Loucy (cell line): ENCODE measurements at regions not wholly inside any gene's neighbourhood (a gene's known extent, or its start where the extent isn't known, plus 50 kb on each side); places are given as distances from the start of the nearest gene placed in this dataset.

Experiments used
- H2AFZ ChIP-seq: fragments of 200-600 bp; sonication (generic); 2 replicates; pipeline ENCODE4 v1.6.0; 2016; ENCODE audit warnings: antibody characterized with exemption, mild to moderate bottlenecking, low read length, moderate library complexity
- H3F3A ChIP-seq: fragments of 200-600 bp; 2 replicates; pipeline ENCODE4 v1.6.0; 2016; ENCODE audit warnings: antibody characterized with exemption, low read depth, mild to moderate bottlenecking
- H3K27me3 ChIP-seq: fragments of 200-600 bp; sonication (generic); 2 replicates; pipeline ENCODE4 v1.6.1; 2014; ENCODE audit warnings: low read length, mild to moderate bottlenecking; ENCODE audit not compliant: insufficient read depth, poor library complexity, severe bottlenecking
- H3K36me3 ChIP-seq: fragments of 200-600 bp; sonication (generic); 2 replicates; pipeline ENCODE4 v1.6.1; 2016; ENCODE audit warnings: low read length; ENCODE audit not compliant: insufficient read depth
- H3K4me1 ChIP-seq: fragments of 200-600 bp; sonication (generic); 2 replicates; pipeline ENCODE4 v1.5.1; 2014; ENCODE audit warnings: low read length, mild to moderate bottlenecking; ENCODE audit not compliant: insufficient read depth, poor library complexity, severe bottlenecking
- H3K4me2 ChIP-seq: fragments of 200-600 bp; sonication (generic); 2 replicates; pipeline ENCODE4 v1.6.0; 2014; ENCODE audit warnings: antibody characterized with exemption, low read length, low read depth, mild to moderate bottlenecking; ENCODE audit not compliant: poor library complexity, severe bottlenecking
- H3K4me3 ChIP-seq: fragments of 200-600 bp; sonication (generic); 2 replicates; pipeline ENCODE4 v1.5.1; 2014; ENCODE audit warnings: low read length, mild to moderate bottlenecking, mixed read lengths; ENCODE audit not compliant: poor library complexity, severe bottlenecking
- H3K79me2 ChIP-seq: fragments of 200-600 bp; sonication (generic); 2 replicates; pipeline ENCODE4 v1.6.1; 2014; ENCODE audit warnings: low read length; ENCODE audit not compliant: insufficient read depth
- H3K9ac ChIP-seq: fragments of 200-600 bp; sonication (generic); 2 replicates; pipeline ENCODE4 v1.6.0; 2014; ENCODE audit warnings: mild to moderate bottlenecking, low read depth, low read length, moderate library complexity; ENCODE audit not compliant: poor library complexity, severe bottlenecking
- H3K9me2 ChIP-seq: fragments of 200-600 bp; sonication (generic); replicated peaks from 2 replicates; pipeline ENCODE4 v1.6.1; 2016; ENCODE audit warnings: low read depth, low read length, mixed read lengths
- H3K9me3 ChIP-seq: fragments of 200-600 bp; sonication (generic); 2 replicates; pipeline ENCODE4 v1.6.1; 2014; ENCODE audit warnings: mild to moderate bottlenecking, antibody characterized with exemption, low read length, low read depth; ENCODE audit not compliant: insufficient read depth
- H4K20me1 ChIP-seq: fragments of 200-600 bp; sonication (generic); 2 replicates; pipeline ENCODE4 v1.6.0; 2014; ENCODE audit warnings: antibody characterized with exemption, low read length, mild to moderate bottlenecking; ENCODE audit not compliant: insufficient read depth, poor library complexity, severe bottlenecking
- CTCF ChIP-seq: fragments of 200-600 bp; sonication (generic); conservative IDR thresholded peaks from 2 replicates; pipeline ENCODE4 v1.5.1; 2014; ENCODE audit warnings: mild to moderate bottlenecking, antibody characterized with exemption, low read length
- EZH2phosphoT487 ChIP-seq: fragments of 200-600 bp; IDR thresholded peaks from 2 replicates; pipeline ENCODE4 v1.6.1; 2018; ENCODE audit warnings: antibody characterized with exemption, mild to moderate bottlenecking, moderate library complexity, borderline replicate concordance

- Histone ChIP-seq H3K4me2 (no peak overlapping the region), H3K27me3 (no peaks in the 10 kb centered on the region), H3K4me3 (no peak overlapping the region), H3K79me2 (no peaks in the 10 kb centered on the region), H3K9ac (no peak overlapping the region), H3K4me1 (no peaks in the 10 kb centered on the region), H3F3A (no peaks in the 10 kb centered on the region), H3K9me3 (no peaks in the 10 kb centered on the region), H2AFZ (no peak overlapping the region), H3K9me2 (no peaks in the 10 kb centered on the region), H3K36me3 (no peaks in the 10 kb centered on the region), H4K20me1 (no peaks in the 10 kb centered on the region)
- no peak for TF ChIP-seq CTCF
- no peak for TF ChIP-seq EZH2phosphoT487
Measured at GRCh38 chr4:156261230-156261629, 307.6 kb upstream of the CTSO start.

- Histone ChIP-seq H3K9me3 (no peaks in the 10 kb centered on the region), H3K9me2 (no peaks in the 10 kb centered on the region), H3K4me2 (no peak overlapping the region), H4K20me1 (no peaks in the 10 kb centered on the region), H3F3A (no peaks in the 10 kb centered on the region), H3K27me3 (no peaks in the 10 kb centered on the region), H3K36me3 (no peaks in the 10 kb centered on the region), H3K9ac (no peak overlapping the region), H3K4me3 (no peak overlapping the region), H2AFZ (no peak overlapping the region), H3K79me2 (no peaks in the 10 kb centered on the region), H3K4me1 (no peaks in the 10 kb centered on the region)
- TF ChIP-seq EZH2phosphoT487 (no peak), CTCF (no peak)
Measured at GRCh38 chr4:156255230-156256007, 301.8 kb upstream of the CTSO start.

- H3K27me3 ChIP-seq, result no peaks in the 10 kb centered on the region
- no peak overlapping the region for H3K4me2 ChIP-seq
- H3K4me3 ChIP-seq, result no peak overlapping the region
- H3K9me3 ChIP-seq, result no peaks in the 10 kb centered on the region
- no peak for TF ChIP-seq EZH2phosphoT487
- no peak for TF ChIP-seq CTCF
- H3K79me2 ChIP-seq, result no peaks in the 10 kb centered on the region
- H2AFZ ChIP-seq, result no peak overlapping the region
- H4K20me1 ChIP-seq, result no peaks in the 10 kb centered on the region
- H3K9me2 ChIP-seq, result no peaks in the 10 kb centered on the region
- H3K9ac ChIP-seq, result no peak overlapping the region
- H3F3A ChIP-seq, result no peaks in the 10 kb centered on the region
- no peaks in the 10 kb centered on the region for H3K4me1 ChIP-seq
- H3K36me3 ChIP-seq, result no peaks in the 10 kb centered on the region
Measured at GRCh38 chr4:156252358-156252921, 298.8 kb upstream of the CTSO start.
